Activated CD8-positive, alpha-beta T cell treated with anti-CD3 and anti-CD28 coated beads for 36 hours (primary cell): ENCODE measurements at regions not wholly inside any gene's neighbourhood (a gene's known extent, or its start where the extent isn't known, plus 50 kb on each side); places are given as distances from the start of the nearest gene placed in this dataset.

ENCODE experiments used
- ATAC-seq: fragments of 200-7000 bp; cut with Tn5 transposase; one replicate; pipeline ENCODE4 v1.10.0; 2021; ENCODE audit warnings: mild to moderate bottlenecking, moderate library complexity
- CTCF ChIA-PET: fragments of 350-600 bp; sonication (Branson Sonifier 250); formaldehyde crosslinking; loops from one replicate; lab custom pipeline; 2021; ENCODE audit warnings: antibody characterized with exemption; lab: Charles Lee
- POLR2A ChIA-PET: fragments of 350-600 bp; sonication (Branson Sonifier 250); formaldehyde crosslinking; loops from one replicate; lab custom pipeline; 2021; ENCODE audit warnings: antibody characterized with exemption; lab: Charles Lee
- DNase-seq: peaks from one replicate; pipeline ENCODE4 v3.0.0-alpha.2; 2020
- H3K27ac Mint-ChIP-seq: one replicate; pipeline ENCODE4 v1.8.0; 2021; ENCODE audit warnings: mild to moderate bottlenecking, mixed read lengths
- H3K27me3 Mint-ChIP-seq: one replicate; pipeline ENCODE4 v1.8.0; 2021; ENCODE audit warnings: mixed read lengths
- H3K36me3 Mint-ChIP-seq: one replicate; pipeline ENCODE4 v1.8.0; 2021; ENCODE audit warnings: low read depth, mixed read lengths
- H3K4me1 Mint-ChIP-seq: one replicate; pipeline ENCODE4 v1.8.0; 2021; ENCODE audit warnings: low read depth, mixed read lengths
- H3K4me3 Mint-ChIP-seq: one replicate; pipeline ENCODE4 v1.8.0; 2021; ENCODE audit warnings: mild to moderate bottlenecking, moderate library complexity, mixed read lengths
- H3K9me3 Mint-ChIP-seq: one replicate; pipeline ENCODE4 v1.8.0; 2021; ENCODE audit warnings: mixed read lengths
- intact Hi-C: fragments of 100-400 bp; cut with micrococcal nuclease; formaldehyde crosslinking; loops from one replicate; pipeline ENCODE4 v1.10.0; 2022
- TF ChIP-seq, protein P1 (sequence below): fragments of 200-600 bp; IDR thresholded peaks from one replicate; pipeline ENCODE4 v1.8.0; 2022; ENCODE audit warnings: antibody characterized with exemption, mild to moderate bottlenecking

DNA sequence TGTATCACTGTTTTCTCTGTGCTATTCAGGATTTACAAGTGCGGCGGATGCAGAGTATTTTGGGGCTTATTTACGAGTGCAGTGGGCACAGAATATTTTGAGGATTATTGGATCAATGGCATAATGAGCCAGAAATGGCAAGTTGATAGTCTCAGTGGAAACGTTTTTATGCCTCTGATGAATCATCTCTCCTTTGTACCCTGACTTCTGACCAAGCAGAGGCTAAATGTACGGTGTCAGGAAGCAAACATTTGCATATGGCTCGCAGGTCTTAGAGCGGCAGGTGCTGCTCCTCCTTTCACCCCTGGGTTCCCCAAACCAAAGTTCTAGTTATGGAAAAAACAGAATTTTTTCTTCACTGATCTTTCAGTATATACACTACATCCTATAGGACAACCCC is 94.5 kb downstream of the LIG4 start:
- POLR2A ChIA-PET = no interaction called here
- CTCF ChIA-PET = no interaction called here
- Mint-ChIP-seq H3K4me1 (no peaks in the 10 kb centered on the region), H3K4me3 (no peak overlapping the region), H3K36me3 (no peaks in the 10 kb centered on the region), H3K27ac (no peak overlapping the region), H3K9me3 (no peaks in the 10 kb centered on the region), H3K27me3 (no peaks in the 10 kb centered on the region)
- no peak for ATAC-seq
- no peak for DNase-seq
- TF ChIP-seq, protein P1, sequence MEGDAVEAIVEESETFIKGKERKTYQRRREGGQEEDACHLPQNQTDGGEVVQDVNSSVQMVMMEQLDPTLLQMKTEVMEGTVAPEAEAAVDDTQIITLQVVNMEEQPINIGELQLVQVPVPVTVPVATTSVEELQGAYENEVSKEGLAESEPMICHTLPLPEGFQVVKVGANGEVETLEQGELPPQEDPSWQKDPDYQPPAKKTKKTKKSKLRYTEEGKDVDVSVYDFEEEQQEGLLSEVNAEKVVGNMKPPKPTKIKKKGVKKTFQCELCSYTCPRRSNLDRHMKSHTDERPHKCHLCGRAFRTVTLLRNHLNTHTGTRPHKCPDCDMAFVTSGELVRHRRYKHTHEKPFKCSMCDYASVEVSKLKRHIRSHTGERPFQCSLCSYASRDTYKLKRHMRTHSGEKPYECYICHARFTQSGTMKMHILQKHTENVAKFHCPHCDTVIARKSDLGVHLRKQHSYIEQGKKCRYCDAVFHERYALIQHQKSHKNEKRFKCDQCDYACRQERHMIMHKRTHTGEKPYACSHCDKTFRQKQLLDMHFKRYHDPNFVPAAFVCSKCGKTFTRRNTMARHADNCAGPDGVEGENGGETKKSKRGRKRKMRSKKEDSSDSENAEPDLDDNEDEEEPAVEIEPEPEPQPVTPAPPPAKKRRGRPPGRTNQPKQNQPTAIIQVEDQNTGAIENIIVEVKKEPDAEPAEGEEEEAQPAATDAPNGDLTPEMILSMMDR = no peak
- intact Hi-C loops = no loop called here

DNA sequence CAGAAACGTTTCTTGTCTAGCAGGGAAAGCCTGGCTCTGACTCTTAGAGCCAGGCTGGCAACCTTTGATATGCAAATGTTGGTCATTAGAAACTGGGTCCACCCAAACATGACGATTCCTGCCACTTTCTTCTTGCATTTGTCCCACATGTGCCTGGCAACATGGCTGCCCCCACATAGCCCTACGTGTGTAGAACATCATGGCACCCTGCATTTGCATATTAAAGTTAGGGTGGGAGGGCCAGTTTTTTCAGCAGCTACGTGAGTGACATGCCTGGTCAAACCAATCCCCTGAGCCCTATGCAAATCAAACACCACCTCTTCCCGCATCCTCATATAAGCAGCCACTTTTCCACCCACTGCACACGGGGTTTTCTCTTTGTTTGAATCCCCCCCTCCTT is 95.0 kb downstream of the LIG4 start:
- CTCF ChIA-PET = no interaction called here
- intact Hi-C loops = no loop called here
- Mint-ChIP-seq H3K36me3 (no peaks in the 10 kb centered on the region), H3K4me1 (no peaks in the 10 kb centered on the region), H3K9me3 (no peaks in the 10 kb centered on the region), H3K27me3 (no peaks in the 10 kb centered on the region), H3K27ac (no peak overlapping the region), H3K4me3 (no peak overlapping the region)
- DNase-seq = no peak
- POLR2A ChIA-PET = no interaction called here
- ATAC-seq = no peak
- TF ChIP-seq, protein P1 = no peak

DNA sequence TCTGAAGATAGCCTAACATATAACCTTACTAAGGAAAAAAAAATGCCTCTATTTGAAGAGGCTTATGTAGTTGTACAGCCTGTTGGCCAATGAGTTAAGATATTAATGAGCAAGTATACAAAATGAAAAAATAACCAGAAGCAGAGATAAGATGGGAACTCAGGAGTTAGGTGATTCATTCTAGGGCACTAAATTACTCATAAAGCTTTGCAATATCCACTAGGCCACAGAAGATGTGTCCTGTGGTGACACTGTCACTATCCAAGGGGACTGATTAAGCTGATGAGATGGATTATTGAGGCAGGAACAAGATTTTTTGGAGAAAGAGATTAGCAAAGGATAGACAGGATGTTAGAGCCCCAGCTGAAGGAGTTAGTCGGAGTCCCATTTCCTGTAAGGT is 99.6 kb downstream of the LIG4 start:
- Mint-ChIP-seq H3K4me1 (no peaks in the 10 kb centered on the region), H3K27ac (no peak overlapping the region), H3K27me3 (no peaks in the 10 kb centered on the region), H3K9me3 (no peaks in the 10 kb centered on the region), H3K4me3 (no peak overlapping the region), H3K36me3 (no peaks in the 10 kb centered on the region)
- POLR2A ChIA-PET = no interaction called here
- no peak for ATAC-seq
- intact Hi-C loops = no loop called here
- TF ChIP-seq, protein P1 = no peak
- CTCF ChIA-PET = no interaction called here
- no peak for DNase-seq

DNA sequence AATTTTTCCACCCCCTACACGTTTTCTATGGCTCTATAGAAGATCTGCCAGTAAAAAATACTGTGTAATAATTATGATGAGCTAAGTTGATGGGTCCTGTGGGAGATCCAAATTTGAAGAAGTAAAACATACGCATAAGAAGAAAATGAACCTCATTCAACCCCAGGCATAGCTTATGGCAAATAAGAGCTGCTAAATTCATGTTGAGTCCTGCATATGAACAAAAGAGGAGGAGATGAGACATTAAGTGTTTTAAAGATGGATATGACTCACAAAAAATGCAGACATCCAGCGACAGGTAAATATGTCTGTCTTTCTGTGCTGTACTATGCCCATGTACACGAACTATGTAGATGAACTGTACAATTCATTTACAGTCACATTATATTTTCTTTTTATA is 101.9 kb downstream of the LIG4 start:
- no peak overlapping the region for H3K4me3 Mint-ChIP-seq
- H3K36me3 Mint-ChIP-seq = no peaks in the 10 kb centered on the region
- CTCF ChIA-PET = no interaction called here
- intact Hi-C loops = no loop called here
- DNase-seq (no peak), ATAC-seq (no peak)
- H3K4me1 Mint-ChIP-seq = no peaks in the 10 kb centered on the region
- POLR2A ChIA-PET = no interaction called here
- H3K27me3 Mint-ChIP-seq = no peaks in the 10 kb centered on the region
- H3K27ac Mint-ChIP-seq = no peak overlapping the region
- TF ChIP-seq, protein P1 = no peak
- no peaks in the 10 kb centered on the region for H3K9me3 Mint-ChIP-seq

DNA sequence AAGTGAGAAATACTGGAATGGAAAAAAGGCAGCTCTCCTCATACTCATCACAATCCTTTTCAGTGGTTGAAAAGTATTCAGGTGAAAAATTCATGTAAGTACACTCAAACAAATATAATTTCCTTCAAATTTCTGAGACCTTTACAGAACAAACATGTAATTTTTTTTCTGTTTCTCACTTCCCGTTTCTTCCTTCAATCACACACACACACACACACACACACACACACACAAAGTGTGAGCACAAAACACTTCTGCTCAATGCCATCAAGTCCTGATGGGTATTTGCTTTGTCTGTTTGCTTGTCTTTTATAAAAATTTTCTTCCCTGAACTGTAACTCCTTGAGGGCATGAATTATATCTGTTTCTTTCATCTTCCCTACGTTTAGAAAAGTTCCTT is 110.6 kb downstream of the LIG4 start:
- Mint-ChIP-seq H3K27me3 (no peaks in the 10 kb centered on the region), H3K4me1 (no peaks in the 10 kb centered on the region), H3K9me3 (no peaks in the 10 kb centered on the region), H3K36me3 (no peaks in the 10 kb centered on the region), H3K27ac (no peak overlapping the region), H3K4me3 (no peak overlapping the region)
- DNase-seq (no peak), ATAC-seq (no peak)
- intact Hi-C loops = no loop called here
- TF ChIP-seq, protein P1 = no peak
- POLR2A ChIA-PET = no interaction called here
- CTCF ChIA-PET = no interaction called here
